HG03520 (cell line): ENCODE measurements at regions not wholly inside any gene's neighbourhood (a gene's known extent, or its start where the extent isn't known, plus 50 kb on each side); places are given as distances from the start of the nearest gene placed in this dataset.

Experiments used
- ATAC-seq: cut with Tn5 transposase; IDR thresholded peaks from one replicate; pipeline ENCODE4 v1.9.1; 2021; ENCODE audit warnings: mild to moderate bottlenecking, moderate library complexity; ENCODE audit not compliant: unreplicated experiment

DNA sequence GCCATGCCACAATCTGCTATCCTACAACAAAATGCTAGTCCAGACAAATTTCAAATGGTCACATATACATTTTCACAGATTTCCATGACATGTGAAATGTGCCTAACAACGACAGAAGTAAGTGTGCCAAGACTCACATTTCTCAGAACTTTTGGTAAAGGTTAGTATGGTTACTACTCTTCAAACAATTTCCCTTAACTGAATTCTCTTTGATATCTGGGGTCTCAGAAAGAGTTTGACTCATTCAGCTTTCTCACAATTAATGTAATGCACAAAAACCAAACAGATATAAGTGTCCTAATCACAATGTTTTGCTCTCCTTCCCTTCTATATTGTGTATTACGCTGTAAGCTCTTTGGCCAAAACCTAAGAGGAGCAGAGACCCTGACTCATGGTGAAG, 122.4 kb upstream of the LEF1 start:
- no peak for ATAC-seq

- no peak for ATAC-seq
Observed at GRCh38 chr4:108287834-108288413, 119.2 kb upstream of the LEF1 start.

DNA sequence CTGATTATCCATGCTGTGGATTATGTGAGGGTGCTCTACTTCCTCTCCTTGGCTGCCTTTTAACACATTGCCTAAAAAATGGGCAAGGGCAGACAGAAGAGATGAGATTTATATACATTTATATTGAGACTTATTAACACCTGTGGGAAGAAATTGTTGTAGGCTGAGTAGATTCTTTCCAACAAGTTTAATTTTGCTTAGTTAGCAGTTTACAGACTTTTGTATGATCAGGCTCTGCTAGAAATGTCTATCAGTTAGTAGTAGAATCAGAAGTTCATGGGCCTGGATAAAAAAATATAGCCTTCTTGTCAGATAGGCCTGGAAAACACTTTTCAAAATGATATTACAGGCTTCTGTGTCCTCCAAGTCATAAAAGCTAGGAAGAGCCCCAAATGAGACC, 111.3 kb upstream of the LEF1 start:
- ATAC-seq = no peak

DNA sequence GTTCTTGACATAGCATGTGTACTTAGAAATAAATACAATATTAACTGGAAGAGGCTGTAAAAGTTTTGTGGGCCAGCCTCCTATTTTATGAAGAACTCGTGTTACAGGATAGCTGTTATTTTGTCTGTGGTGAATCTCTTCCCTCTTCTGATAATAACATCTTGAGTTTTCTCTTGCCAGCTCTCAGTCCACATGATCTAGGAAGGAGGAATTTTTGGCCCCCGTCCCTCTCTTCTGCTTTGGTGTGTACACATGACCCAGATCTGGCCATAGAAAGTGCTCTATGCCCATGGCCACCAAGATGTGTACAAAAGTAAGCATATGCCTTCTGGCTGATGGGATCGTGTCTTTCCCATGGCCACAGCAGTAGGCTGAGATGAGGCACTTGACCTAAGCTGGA, 108.0 kb upstream of the LEF1 start:
- no peak for ATAC-seq

GRCh38 chr4:108272986-108273385, 104.3 kb upstream of the LEF1 start:
- ATAC-seq = no peak

DNA sequence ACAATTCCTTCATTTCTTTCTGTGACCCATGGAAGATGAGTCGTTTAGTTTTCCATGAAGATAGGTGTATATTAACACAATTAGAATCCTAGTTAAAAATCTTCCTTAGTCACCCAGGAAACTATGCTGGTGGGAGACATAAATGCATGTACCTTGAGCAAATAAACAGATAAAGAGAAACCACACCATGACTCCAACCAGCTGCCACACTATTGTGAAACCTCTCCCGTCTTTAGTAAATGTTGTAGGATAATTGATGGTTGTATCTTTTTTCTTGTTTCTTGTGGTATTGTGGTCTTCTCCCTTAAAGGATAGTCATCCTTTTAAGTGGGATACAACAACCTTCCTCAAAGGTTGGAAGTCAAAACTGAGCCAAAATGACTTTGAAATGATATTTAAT, 103.8 kb upstream of the LEF1 start:
- ATAC-seq = no peak

- no peak for ATAC-seq
Observed at GRCh38 chr4:108272046-108272445, 103.3 kb upstream of the LEF1 start.

GRCh38 chr4:108270466-108271450, 102.0 kb upstream of the LEF1 start:
- ATAC-seq = no peak

DNA sequence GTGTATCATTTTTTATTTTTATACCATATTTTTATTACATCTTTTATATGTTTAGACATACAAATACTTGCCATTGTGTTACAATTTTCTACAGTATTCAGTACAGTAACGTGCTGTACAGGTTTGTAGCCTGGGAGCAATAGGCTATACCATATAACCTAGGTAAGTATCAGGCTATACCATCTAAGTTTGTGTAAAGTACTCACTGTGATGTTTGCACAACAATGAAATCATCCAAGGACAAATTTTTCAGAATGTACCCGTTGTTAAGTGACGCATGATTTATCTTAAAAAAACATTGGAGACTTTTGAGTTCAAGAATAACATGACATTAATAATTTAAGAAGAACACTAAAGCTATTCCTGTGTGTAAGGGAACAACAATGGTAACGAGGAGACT, 96.0 kb upstream of the LEF1 start:
- ATAC-seq = no peak

DNA sequence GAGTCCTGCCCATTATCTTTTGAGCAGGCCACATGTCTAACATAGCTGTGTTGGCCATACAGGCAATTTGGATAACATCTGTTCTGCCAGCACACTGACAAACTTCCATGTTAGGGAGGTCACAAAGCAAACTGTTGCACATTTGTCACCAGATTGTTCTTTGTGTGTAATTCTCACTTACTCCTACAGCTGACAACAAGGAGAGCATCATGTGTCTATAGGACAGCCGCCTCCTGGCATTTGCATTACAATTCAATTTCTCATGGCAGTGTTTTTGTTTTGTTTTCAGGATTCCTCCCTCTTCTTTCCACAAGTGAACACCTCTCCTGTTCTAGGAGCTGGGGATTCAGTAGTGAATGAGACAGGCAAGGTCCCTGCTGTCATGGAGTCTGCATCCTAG, 94.3 kb upstream of the LEF1 start:
- ATAC-seq = no peak

GRCh38 chr4:108261026-108261425, 92.3 kb upstream of the LEF1 start:
- ATAC-seq = no peak

DNA sequence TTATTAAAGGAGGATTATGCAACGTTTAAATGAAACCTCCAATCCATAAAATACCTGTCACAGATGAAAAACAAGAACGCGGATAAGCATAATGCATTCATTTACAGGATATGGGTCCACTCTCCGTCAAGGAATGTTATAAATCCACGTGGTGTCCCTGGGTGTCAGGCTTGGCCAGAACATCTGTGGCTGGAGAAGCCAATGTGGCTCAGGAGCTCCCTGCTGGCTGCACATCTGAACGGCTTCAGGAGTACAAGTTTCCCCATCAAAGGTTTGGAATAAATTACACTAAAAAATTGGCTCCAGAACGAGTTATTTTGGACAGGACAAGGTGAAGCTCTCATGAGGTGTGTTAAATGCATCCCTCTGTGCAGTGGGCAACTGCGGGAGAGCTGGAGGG, 87.8 kb upstream of the LEF1 start:
- no peak for ATAC-seq

- ATAC-seq = no peak
Observed at GRCh38 chr4:108255203-108255747, 86.5 kb upstream of the LEF1 start.

- no peak for ATAC-seq
Observed at GRCh38 chr4:108249397-108249796, 80.7 kb upstream of the LEF1 start.

DNA sequence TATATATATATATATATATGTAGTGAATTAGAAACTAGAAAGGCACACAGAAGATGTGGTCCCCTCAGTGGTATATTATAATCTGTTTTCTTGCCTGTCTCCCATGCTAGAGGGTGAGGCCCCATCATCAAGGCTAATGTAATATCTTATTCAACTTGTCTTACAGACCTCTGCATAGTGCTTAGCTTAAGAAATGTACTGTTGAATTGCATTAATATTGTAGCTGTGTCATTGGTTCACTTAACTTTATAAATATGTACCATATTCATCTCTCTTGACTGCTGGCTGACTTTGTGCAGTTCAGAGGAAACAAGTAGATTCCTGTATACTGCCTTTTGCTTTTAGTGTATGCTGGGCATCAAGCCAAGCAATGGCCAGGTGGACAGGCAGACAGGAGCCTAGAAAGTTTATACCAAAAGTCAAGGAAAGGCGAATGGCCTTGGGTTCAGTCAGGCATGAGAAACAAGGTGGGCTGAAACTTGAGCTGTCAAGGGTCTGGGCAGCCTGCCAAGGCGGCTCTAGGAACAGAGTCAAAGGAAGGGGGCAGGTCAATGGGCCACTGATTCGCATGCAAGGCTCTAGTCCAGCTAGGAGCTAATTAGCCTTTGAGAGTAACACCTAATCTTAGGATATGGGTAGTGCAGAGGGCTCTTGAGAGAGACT, 78.8 kb upstream of the LEF1 start:
- no peak for ATAC-seq

- no peak for ATAC-seq
Observed at GRCh38 chr4:108244606-108245005, 75.9 kb upstream of the LEF1 start.

GRCh38 chr4:108240366-108240765, 71.6 kb upstream of the LEF1 start:
- no peak for ATAC-seq

- ATAC-seq = no peak
Observed at GRCh38 chr4:108237693-108238092, 69.0 kb upstream of the LEF1 start.

GRCh38 chr4:108236264-108236663, 67.5 kb upstream of the LEF1 start:
- ATAC-seq = no peak

DNA sequence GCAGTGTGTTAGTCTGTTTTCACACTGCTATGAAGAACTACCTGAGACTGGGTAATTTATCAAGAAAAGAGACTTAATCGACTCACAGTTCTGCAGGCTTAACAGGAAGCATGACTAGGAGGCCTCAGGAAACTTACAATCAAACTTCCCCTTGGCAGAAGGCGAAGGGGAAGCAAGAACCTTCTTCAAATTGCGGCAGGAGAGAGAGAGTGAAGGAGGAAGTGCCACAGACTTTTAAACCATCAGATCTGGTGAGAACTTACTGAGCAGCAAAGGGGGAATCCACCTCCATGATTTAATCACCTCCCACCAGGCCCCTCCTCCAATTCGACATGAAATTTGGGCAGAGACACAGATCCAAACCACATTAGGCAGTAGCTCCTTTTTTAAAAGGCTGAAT, 59.2 kb upstream of the LEF1 start:
- no peak for ATAC-seq

DNA sequence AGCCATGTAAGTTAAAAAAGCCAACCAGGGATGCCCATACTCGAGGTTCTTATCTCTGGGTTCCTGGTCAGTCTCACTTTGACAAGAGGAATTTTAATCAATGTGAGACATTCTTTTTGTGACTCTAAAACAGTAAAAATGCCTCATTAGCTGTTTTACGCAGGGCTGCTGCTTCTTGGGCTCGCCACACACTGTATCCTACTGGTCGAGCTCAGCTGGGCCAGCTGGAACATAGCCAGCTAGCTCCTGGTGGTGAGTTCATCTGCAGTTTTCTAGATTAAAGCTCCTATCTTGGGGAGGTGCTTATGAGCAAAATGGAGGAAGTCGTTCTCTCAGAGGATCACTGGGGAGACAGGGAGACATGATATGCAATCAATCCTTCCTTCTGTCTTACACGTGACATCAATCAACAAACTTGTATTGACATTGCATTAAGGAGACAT, 55.9 kb upstream of the LEF1 start:
- no peak for ATAC-seq

- no peak for ATAC-seq
Observed at GRCh38 chr4:108223313-108223712, 54.6 kb upstream of the LEF1 start.
